ENCODE measurements at regions not wholly inside any gene's neighbourhood (a gene's known extent, or its start where the extent isn't known, plus 50 kb on each side); places are given as distances from the start of the nearest gene placed in this dataset.
A peak's percentile ranks its signal among the peaks of the same experiment; 100 is the strongest.

DNA sequence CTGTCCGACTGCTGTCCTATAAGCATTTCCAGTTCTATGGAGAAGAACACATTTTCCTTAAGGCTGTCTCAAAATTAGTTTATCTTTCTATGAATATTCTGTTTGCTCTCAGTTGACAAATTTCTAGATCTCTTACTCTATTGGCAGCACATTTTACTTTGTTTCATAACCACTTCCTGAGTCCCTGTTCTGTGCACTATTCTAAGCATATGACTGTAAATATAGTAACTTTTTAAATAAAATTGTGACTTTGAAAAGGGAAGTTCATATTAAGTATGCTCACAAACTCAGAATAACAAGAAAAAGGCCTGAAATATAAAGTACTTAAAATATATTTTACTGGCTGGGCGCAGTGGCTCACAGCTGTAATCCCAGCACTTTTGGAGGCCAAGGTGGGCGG, 56.5 kb upstream of the HTR2A start:
- TF ChIP-seq SPI1 (IDR thresholded peaks at IDR 0.05; ENCODE audit: low read depth, low read length) (no peak), PAX5 (IDR thresholded peaks at IDR 0.05; ENCODE audit: insufficient read depth, low read length, severe bottlenecking) (no peak), POLR2A (IDR thresholded peaks at IDR 0.05; ENCODE audit: low read depth, low read length) (no peak), TAF1 (IDR thresholded peaks at IDR 0.05; ENCODE audit: low read depth, low read length) (no peak), POLR2AphosphoS5 (IDR thresholded peaks at IDR 0.05; ENCODE audit: low read depth, low read length) (no peak), POU2F2 (IDR thresholded peaks at IDR 0.05; ENCODE audit: low read depth, low read length) (no peak)
- DNase-seq (ENCODE audit: insufficient read length, low spot score) (no peak), FAIRE-seq (no peak)

- FAIRE-seq (no peak), DNase-seq (ENCODE audit: insufficient read length, low spot score) (no peak)
- TF ChIP-seq POU2F2 (IDR thresholded peaks at IDR 0.05; ENCODE audit: low read depth, low read length): no peak
- no peak for TF ChIP-seq POLR2A (IDR thresholded peaks at IDR 0.05; ENCODE audit: low read depth, low read length)
- no peak for TF ChIP-seq POLR2AphosphoS5 (IDR thresholded peaks at IDR 0.05; ENCODE audit: low read depth, low read length)
- no peak for TF ChIP-seq SPI1 (IDR thresholded peaks at IDR 0.05; ENCODE audit: low read depth, low read length)
- no peak for TF ChIP-seq TAF1 (IDR thresholded peaks at IDR 0.05; ENCODE audit: low read depth, low read length)
- no peak for TF ChIP-seq PAX5 (IDR thresholded peaks at IDR 0.05; ENCODE audit: insufficient read depth, low read length, severe bottlenecking)
Observed at GRCh38 chr13:46951516-46951915, 54.7 kb upstream of the HTR2A start.

GRCh38 chr13:46949211-46949610, 52.4 kb upstream of the HTR2A start:
- DNase-seq (ENCODE audit: insufficient read length, low spot score) (no peak), FAIRE-seq (peak; percentile 20)
- TF ChIP-seq POU2F2 (IDR thresholded peaks at IDR 0.05; ENCODE audit: low read depth, low read length): no peak
- TF ChIP-seq TAF1 (IDR thresholded peaks at IDR 0.05; ENCODE audit: low read depth, low read length): no peak
- no peak for TF ChIP-seq POLR2A (IDR thresholded peaks at IDR 0.05; ENCODE audit: low read depth, low read length)
- TF ChIP-seq PAX5 (IDR thresholded peaks at IDR 0.05; ENCODE audit: insufficient read depth, low read length, severe bottlenecking): no peak
- no peak for TF ChIP-seq SPI1 (IDR thresholded peaks at IDR 0.05; ENCODE audit: low read depth, low read length)
- TF ChIP-seq POLR2AphosphoS5 (IDR thresholded peaks at IDR 0.05; ENCODE audit: low read depth, low read length): no peak

DNA sequence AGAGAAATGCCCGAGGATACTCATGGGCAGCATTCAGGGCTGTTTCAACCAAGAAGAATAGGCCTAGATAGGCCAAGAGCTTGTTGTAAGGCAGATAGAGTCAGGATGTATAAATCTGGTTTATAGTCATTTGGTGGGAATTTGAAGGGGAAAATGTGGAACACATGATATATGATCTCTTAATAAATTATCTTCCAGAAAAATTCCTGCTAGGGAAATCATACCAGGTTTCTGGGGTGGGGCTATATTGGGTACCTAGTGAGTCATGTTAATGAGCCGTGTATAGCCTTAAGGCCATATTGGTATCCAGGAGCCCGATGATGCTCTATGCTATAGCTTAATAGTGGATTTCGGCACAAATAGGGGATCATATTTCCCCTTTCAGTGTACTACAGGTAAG, 51.5 kb upstream of the HTR2A start:
- DNase-seq (ENCODE audit: insufficient read length, low spot score) (no peak), FAIRE-seq (no peak)
- no peak for TF ChIP-seq PAX5 (IDR thresholded peaks at IDR 0.05; ENCODE audit: insufficient read depth, low read length, severe bottlenecking)
- no peak for TF ChIP-seq TAF1 (IDR thresholded peaks at IDR 0.05; ENCODE audit: low read depth, low read length)
- TF ChIP-seq POU2F2 (IDR thresholded peaks at IDR 0.05; ENCODE audit: low read depth, low read length): no peak
- TF ChIP-seq POLR2AphosphoS5 (IDR thresholded peaks at IDR 0.05; ENCODE audit: low read depth, low read length): no peak
- no peak for TF ChIP-seq SPI1 (IDR thresholded peaks at IDR 0.05; ENCODE audit: low read depth, low read length)
- TF ChIP-seq POLR2A (IDR thresholded peaks at IDR 0.05; ENCODE audit: low read depth, low read length): no peak

GRCh38 chr13:46947425-46948191, 50.8 kb upstream of the HTR2A start:
- TF ChIP-seq PAX5 (IDR thresholded peaks at IDR 0.05; ENCODE audit: insufficient read depth, low read length, severe bottlenecking): no peak
- no peak for TF ChIP-seq TAF1 (IDR thresholded peaks at IDR 0.05; ENCODE audit: low read depth, low read length)
- TF ChIP-seq SPI1 (IDR thresholded peaks at IDR 0.05; ENCODE audit: low read depth, low read length): no peak
- no peak for DNase-seq (ENCODE audit: insufficient read length, low spot score)
- no peak for FAIRE-seq
